Gastrocnemius medialis (tissue), 4 donors: ENCODE measurements at regions not wholly inside any gene's neighbourhood (a gene's known extent, or its start where the extent isn't known, plus 50 kb on each side); places are given as distances from the start of the nearest gene placed in this dataset.

Experiments
- ATAC-seq, 2 donors: fragments of 150-250 bp; one replicate each; pipeline ENCODE4 v1.9.1; 2016
- DNase-seq, 2 donors: peaks; one replicate each; pipeline ENCODE4 v3.0.0-alpha.2; 2019
- H3K27ac ChIP-seq, 4 donors: fragments of 200-600 bp; sonication (generic); 1 replicate in 1 of 4; 2 replicates in 3 of 4; pipeline ENCODE4 v1.5.1; 2016 to 2018; ENCODE audit warnings: mild to moderate bottlenecking in 2 of 4, moderate library complexity in 1 of 4
- H3K27me3 ChIP-seq, 3 donors: fragments of 200-600 bp; sonication (generic) in 2 of 3; 1 replicate in 1 of 3; 2 replicates in 2 of 3; pipeline versions ENCODE4 v1.5.1 to v1.6.0; 2016 to 2019; ENCODE audit warnings: mild to moderate bottlenecking in 1 of 3, moderate library complexity in 1 of 3
- H3K36me3 ChIP-seq, 2 donors: fragments of 200-600 bp; sonication (generic) in 1 of 2; one replicate each; pipeline ENCODE4 v1.5.1; 2017 to 2018
- H3K4me1 ChIP-seq, 2 donors: fragments of 200-600 bp; sonication (generic) in 1 of 2; one replicate each; pipeline ENCODE4 v1.5.1; 2016 to 2017; ENCODE audit warnings: mild to moderate bottlenecking in 2 of 2
- H3K4me3 ChIP-seq, 4 donors: fragments of 200-600 bp; sonication (generic) in 3 of 4; 1 replicate in 1 of 4; 2 replicates in 3 of 4; pipeline ENCODE4 v1.5.1; 2016 to 2019; ENCODE audit warnings: mild to moderate bottlenecking in 2 of 4
- H3K9me3 ChIP-seq, 3 donors: fragments of 200-600 bp; sonication (generic) in 2 of 3; 1 replicate in 1 of 3; 2 replicates in 2 of 3; pipeline ENCODE4 v1.5.1; 2016 to 2019
- POLR2A ChIP-seq, 2 donors: fragments of 450-650 bp; IDR thresholded peaks; one replicate each; pipeline ENCODE4 v1.6.1; 2017; ENCODE audit warnings: antibody characterized with exemption in 2 of 2, mild to moderate bottlenecking in 2 of 2, moderate library complexity in 2 of 2
- in situ Hi-C, 4 donors: fragments of 200-750 bp; cut with MboI; loops; one replicate each; pipeline versions ENCODE4 v1.15.0 to v1.8.0; 2017; ENCODE audit warnings: low sequenced_read_pairs in 4 of 4
- intact Hi-C: fragments of 100-400 bp; cut with DNase I; formaldehyde crosslinking; loops from one replicate; pipeline ENCODE4 v1.15.1; 2023; ENCODE audit warnings: low total_unique reads
- TF ChIP-seq, protein P1 (sequence below), 5 experiments: fragments of 450-650 bp in 3 of 5; fragments of 200-600 bp in 2 of 5; sonication (generic) in 2 of 5; IDR thresholded peaks in 4 of 5; conservative IDR thresholded peaks in 1 of 5; 1 replicate in 4 of 5; 2 replicates in 1 of 5; pipeline ENCODE4 v1.5.1; 2016 to 2019; ENCODE audit warnings: antibody characterized with exemption in 5 of 5, mild to moderate bottlenecking in 3 of 5, moderate library complexity in 3 of 5

- intact Hi-C loops (no loop called here), in situ Hi-C loops (no loop called here)
- Histone ChIP-seq H3K4me3 (no peak overlapping the region), H3K36me3 (no peaks in the 10 kb centered on the region), H3K4me1 (no peaks in the 10 kb centered on the region), H3K27ac (no peak overlapping the region), H3K27me3 (no peaks in the 10 kb centered on the region), H3K9me3 (no peaks in the 10 kb centered on the region)
- ATAC-seq: no peak
- DNase-seq: no peak
- TF ChIP-seq, protein P1, sequence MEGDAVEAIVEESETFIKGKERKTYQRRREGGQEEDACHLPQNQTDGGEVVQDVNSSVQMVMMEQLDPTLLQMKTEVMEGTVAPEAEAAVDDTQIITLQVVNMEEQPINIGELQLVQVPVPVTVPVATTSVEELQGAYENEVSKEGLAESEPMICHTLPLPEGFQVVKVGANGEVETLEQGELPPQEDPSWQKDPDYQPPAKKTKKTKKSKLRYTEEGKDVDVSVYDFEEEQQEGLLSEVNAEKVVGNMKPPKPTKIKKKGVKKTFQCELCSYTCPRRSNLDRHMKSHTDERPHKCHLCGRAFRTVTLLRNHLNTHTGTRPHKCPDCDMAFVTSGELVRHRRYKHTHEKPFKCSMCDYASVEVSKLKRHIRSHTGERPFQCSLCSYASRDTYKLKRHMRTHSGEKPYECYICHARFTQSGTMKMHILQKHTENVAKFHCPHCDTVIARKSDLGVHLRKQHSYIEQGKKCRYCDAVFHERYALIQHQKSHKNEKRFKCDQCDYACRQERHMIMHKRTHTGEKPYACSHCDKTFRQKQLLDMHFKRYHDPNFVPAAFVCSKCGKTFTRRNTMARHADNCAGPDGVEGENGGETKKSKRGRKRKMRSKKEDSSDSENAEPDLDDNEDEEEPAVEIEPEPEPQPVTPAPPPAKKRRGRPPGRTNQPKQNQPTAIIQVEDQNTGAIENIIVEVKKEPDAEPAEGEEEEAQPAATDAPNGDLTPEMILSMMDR (IDR thresholded peaks at IDR 0.05 in 4 of 5, conservative IDR thresholded peaks at IDR 0.05 in 1 of 5): no peak
- no peak for TF ChIP-seq POLR2A (IDR thresholded peaks at IDR 0.05)
Observed at GRCh38 chr22:47921906-47922305, 1159.5 kb downstream of the TBC1D22A start.

DNA sequence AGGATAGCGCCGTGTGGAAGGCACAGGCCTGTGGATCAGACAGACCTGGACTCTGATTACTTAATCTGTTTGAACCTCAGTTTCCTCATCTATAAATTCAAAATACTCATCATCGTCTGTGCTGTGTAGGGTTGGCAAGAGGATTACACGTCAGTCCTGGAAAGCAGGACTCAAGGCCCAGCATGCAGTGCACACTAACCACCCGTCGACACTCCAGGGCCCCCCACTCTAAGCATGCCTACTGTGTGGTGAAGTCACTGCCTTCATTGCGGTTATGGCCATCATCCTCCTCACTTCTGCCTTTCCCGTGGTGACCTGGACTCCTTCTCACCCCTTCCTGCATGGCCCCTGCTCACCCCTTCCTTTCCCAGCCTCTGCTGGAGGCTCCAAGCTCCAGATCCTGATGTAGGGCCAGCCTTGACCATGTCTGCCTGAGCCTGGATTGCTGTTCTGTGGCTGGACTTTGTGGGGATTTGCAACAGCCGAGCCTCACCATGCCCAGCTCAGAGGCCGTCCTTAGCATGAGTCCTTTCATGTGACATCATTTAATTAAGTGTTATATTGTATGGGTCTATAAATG, 1158.0 kb downstream of the TBC1D22A start:
- Histone ChIP-seq H3K9me3 (no peaks in the 10 kb centered on the region), H3K4me1 (no peaks in the 10 kb centered on the region), H3K27me3 (no peaks in the 10 kb centered on the region), H3K36me3 (no peaks in the 10 kb centered on the region), H3K27ac (no peak overlapping the region), H3K4me3 (no peak overlapping the region)
- ATAC-seq (no peak), DNase-seq (no peak)
- TF ChIP-seq, protein P1 (IDR thresholded peaks at IDR 0.05 in 4 of 5, conservative IDR thresholded peaks at IDR 0.05 in 1 of 5): no peak
- no peak for TF ChIP-seq POLR2A (IDR thresholded peaks at IDR 0.05)
- in situ Hi-C loops: no loop called here
- intact Hi-C loops: no loop called here

DNA sequence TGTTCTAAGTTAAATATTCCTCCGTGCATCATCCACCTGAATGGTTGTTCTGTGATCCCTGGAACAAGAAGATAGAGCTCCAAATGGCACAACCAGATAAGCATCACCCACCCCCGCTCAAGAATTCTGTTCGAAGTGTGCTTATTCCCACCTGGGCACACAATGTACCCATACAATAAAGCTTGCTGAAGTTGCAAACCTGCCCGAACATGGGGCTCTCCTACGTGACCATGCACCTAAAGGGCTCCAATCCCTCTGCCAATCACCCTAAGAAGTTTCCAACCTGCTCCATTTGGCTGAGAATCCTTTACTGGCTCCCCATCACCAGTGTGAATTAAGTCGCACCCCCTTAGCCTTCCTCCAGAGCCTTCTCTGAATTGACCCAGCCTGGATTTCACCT, 1157.4 kb downstream of the TBC1D22A start:
- TF ChIP-seq, protein P1 (IDR thresholded peaks at IDR 0.05 in 4 of 5, conservative IDR thresholded peaks at IDR 0.05 in 1 of 5): no peak
- no peak for TF ChIP-seq POLR2A (IDR thresholded peaks at IDR 0.05)
- Histone ChIP-seq H3K27me3 (no peaks in the 10 kb centered on the region), H3K4me3 (no peak overlapping the region), H3K9me3 (no peaks in the 10 kb centered on the region), H3K4me1 (no peaks in the 10 kb centered on the region), H3K36me3 (no peaks in the 10 kb centered on the region), H3K27ac (no peak overlapping the region)
- in situ Hi-C loops (no loop called here), intact Hi-C loops (no loop called here)
- ATAC-seq (no peak), DNase-seq (no peak)

- intact Hi-C loops (no loop called here), in situ Hi-C loops (no loop called here)
- no peak for ATAC-seq
Observed at GRCh38 chr22:47919001-47919441, 1156.6 kb downstream of the TBC1D22A start.

More at GRCh38 chr22:47919001-47919441, 1156.6 kb downstream of the TBC1D22A start:
- no peak for DNase-seq
- Histone ChIP-seq H3K9me3 (no peaks in the 10 kb centered on the region), H3K27me3 (no peaks in the 10 kb centered on the region), H3K36me3 (no peaks in the 10 kb centered on the region), H3K4me3 (no peak overlapping the region), H3K4me1 (no peaks in the 10 kb centered on the region), H3K27ac (no peak overlapping the region)
- TF ChIP-seq POLR2A (IDR thresholded peaks at IDR 0.05): no peak
- TF ChIP-seq, protein P1 (IDR thresholded peaks at IDR 0.05 in 4 of 5, conservative IDR thresholded peaks at IDR 0.05 in 1 of 5): no peak
